ENCODE measurements at regions not wholly inside any gene's neighbourhood (a gene's known extent, or its start where the extent isn't known, plus 50 kb on each side); places are given as distances from the start of the nearest gene placed in this dataset.

- 64% methylated on average over 3 of the region's 3 CpGs for WGBS (ENCODE audit: low lambda C conversion rate)
- ChIA-PET CTCF (no interaction called here), POLR2A (no interaction called here)
- Histone ChIP-seq H3K27me3 (ENCODE audit: insufficient read depth) (no peaks in the 10 kb centered on the region), H3K27ac (ENCODE audit: low read depth in 2 of 2, low read length in 1 of 2) (no peak overlapping the region), H3K4me1 (ENCODE audit: control insufficient read depth in 1 of 2, insufficient read depth in 2 of 2, low read depth in 1 of 2, low read length in 1 of 2) (peaks cover 13 to 18% of the 10 kb centered on the region in 2 experiments; a peak in 3 of 4 replicates), H3K4me2 (no peak overlapping the region), H2AFZ (ENCODE audit: low read depth) (no peak overlapping the region), H3F3A (replicated peaks; ENCODE audit: insufficient read depth) (peaks cover 18% of the 10 kb centered on the region), H3K4me3 (ENCODE audit: low read depth in 2 of 2, low read length in 1 of 2) (no peak overlapping the region), H3K79me2 (ENCODE audit: insufficient read depth) (no peaks in the 10 kb centered on the region), H3K36me3 (replicated peaks in 1 of 2; ENCODE audit: control insufficient read depth in 1 of 2, insufficient read depth in 2 of 2, low read length in 1 of 2) (no peaks in the 10 kb centered on the region), H3K9ac (no peak overlapping the region), H3K9me2 (0 out of 2 replicates have a peak, but pooled peaks cover 3% of the 10 kb centered on the region), H4K20me1 (ENCODE audit: insufficient read depth) (no peaks in the 10 kb centered on the region), H3K9me3 (no peaks in the 10 kb centered on the region)
- DNase-seq, result no peak
- TF ChIP-seq NRF1 (IDR thresholded peaks at IDR 0.05; ENCODE audit: low read depth, low read length) (no peak), USF1 (IDR thresholded peaks at IDR 0.05; ENCODE audit: borderline replicate concordance, low read depth) (no peak), FOXJ3 (CRISPR knock-in tag; IDR thresholded peaks at IDR 0.05) (no peak), CTCF (IDR thresholded peaks at IDR 0.05) (no peak), GABPA (IDR thresholded peaks at IDR 0.05; ENCODE audit: low read depth) (no peak), ZBTB33 (IDR thresholded peaks at IDR 0.05; ENCODE audit: borderline replicate concordance, low read depth) (no peak), JUND (IDR thresholded peaks at IDR 0.05) (no peak), PBX3 (IDR thresholded peaks at IDR 0.05) (no peak), FOSL2 (IDR thresholded peaks at IDR 0.05; ENCODE audit: borderline replicate concordance, low read depth) (no peak), GATA2 (CRISPR knock-in tag; IDR thresholded peaks at IDR 0.05) (no peak), RFX5 (IDR thresholded peaks at IDR 0.05; ENCODE audit: low read length) (no peak), SIN3A (IDR thresholded peaks at IDR 0.05; ENCODE audit: borderline replicate concordance, low read depth, low read length) (no peak), MXI1 (IDR thresholded peaks at IDR 0.05; ENCODE audit: low read depth, low read length) (no peak), ELF1 (IDR thresholded peaks at IDR 0.05) (no peak), TAF1 (IDR thresholded peaks at IDR 0.05; ENCODE audit: borderline replicate concordance, low read depth, low read length) (no peak), POLR2AphosphoS5 (IDR thresholded peaks at IDR 0.05; ENCODE audit: low read depth, low read length) (no peak), RXRA (IDR thresholded peaks at IDR 0.05; ENCODE audit: borderline replicate concordance, low read depth) (no peak), RAD21 (IDR thresholded peaks at IDR 0.05; ENCODE audit: low read length) (no peak), EZH2phosphoT487 (IDR thresholded peaks at IDR 0.05; ENCODE audit: borderline replicate concordance, low read depth) (no peak), SMC3 (IDR thresholded peaks at IDR 0.05; ENCODE audit: low read depth, low read length) (no peak)
Observed at GRCh38 chr6:22467645-22468044, 101.7 kb upstream of the HDGFL1 start.
